Epidermal melanocyte (primary cell): ENCODE measurements at regions not wholly inside any gene's neighbourhood (a gene's known extent, or its start where the extent isn't known, plus 50 kb on each side); places are given as distances from the start of the nearest gene placed in this dataset.
"Not testable (repeated sequence)": the region's sequence is repeated elsewhere in the genome, so short reads cannot be mapped to it uniquely, and the experiment has no call there.

Experiments used
- DNase-seq: peaks from one replicate; pipeline ENCODE4 v3.0.0; 2011; ENCODE audit warnings: low spot score; ENCODE audit not compliant: insufficient read length

DNA sequence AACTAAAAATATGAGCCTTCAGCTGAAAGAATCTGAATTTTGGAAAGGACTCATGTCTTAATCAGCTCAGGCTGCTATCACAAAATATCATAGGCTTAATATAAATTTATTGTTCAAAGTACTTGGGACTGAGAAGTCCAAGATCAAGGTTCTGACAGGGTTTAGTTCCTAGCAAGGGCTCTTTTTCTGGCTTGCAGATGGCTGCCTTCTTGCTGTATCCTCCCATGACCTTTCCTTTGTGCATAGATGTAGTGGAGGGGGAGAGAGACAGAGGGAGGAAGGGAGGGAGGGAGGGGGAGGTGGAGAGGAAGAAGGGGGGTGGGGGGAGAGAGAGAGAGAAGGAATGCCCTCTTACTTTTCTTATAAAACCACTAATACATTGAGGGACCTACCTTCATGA lies 306.8 kb upstream of the DDI1 start:
- DNase-seq = no peak

DNA sequence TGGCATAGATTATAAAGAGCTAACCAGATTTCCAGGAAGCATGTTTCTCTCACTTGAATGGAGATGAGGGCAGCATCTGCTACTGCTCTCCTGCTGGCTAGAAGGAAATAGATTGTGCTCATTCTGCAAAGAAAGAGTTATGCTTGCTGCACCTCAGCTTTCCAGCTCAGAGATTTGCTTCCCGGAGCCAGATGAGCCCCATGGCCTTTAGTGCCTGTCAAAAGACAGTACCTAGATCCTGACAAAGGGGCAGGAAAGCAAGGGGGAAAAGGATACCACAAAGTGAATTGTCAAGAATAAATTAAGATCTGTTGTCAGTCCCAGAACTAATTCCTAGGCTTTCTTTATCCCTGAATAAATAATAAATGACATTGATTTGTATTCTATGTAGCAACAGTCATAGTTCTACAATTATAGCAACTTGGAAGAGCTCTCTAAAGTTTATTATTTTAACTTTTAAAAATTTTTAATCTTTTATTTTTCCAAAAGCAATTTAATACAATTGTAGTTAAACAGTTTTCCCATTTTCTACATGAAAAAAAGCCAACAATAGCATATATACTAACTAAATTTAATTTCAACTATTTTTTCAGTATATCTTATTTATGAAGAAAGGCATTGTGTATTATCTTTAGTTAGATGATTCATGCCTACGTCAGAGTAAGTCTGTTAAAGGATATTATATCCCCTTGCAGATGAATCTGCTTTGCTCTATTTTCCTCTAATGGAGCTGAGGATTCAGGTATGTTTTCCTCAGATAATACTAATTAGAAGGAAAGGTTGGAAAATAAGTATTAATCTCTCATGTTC lies 306.1 kb upstream of the DDI1 start:
- no peak for DNase-seq

DNA sequence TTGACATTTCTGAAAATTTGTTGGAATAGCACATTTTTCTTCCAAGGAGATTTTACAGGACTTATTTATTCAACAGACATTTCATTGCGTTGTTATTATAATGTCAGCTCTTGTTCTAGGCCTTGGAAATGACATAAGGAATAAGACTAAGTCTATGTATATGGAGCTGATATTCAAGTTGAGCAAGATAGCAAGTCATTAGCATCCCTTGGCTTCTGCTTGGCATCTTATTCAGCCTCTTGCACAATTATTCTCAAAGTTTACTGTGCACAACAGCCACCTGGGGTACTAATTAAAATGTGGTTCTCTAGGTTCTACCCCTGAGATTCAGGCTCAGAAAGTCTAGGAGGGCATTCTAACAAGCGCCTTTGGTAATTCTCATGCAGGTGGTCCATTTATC lies 304.8 kb upstream of the DDI1 start:
- DNase-seq = no peak

DNA sequence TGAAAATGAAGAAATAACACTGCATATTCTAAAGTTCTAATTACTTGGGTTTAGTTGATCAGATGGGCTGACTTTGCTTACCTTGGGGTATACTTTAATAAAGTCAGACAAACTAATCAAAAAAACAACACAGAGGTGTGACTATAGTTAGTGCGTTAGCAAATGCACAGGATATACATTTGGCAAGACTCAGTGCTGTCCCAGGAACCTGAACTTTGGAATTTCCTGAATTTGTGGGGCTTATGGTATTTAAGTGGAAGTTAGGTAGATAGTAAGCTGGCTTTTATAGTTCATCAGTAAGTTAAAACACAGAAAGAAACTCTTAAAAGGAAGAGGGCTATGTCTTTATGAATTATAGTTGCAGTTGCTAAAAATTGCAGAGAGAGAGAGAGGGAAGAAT lies 302.6 kb upstream of the DDI1 start:
- DNase-seq = no peak

DNA sequence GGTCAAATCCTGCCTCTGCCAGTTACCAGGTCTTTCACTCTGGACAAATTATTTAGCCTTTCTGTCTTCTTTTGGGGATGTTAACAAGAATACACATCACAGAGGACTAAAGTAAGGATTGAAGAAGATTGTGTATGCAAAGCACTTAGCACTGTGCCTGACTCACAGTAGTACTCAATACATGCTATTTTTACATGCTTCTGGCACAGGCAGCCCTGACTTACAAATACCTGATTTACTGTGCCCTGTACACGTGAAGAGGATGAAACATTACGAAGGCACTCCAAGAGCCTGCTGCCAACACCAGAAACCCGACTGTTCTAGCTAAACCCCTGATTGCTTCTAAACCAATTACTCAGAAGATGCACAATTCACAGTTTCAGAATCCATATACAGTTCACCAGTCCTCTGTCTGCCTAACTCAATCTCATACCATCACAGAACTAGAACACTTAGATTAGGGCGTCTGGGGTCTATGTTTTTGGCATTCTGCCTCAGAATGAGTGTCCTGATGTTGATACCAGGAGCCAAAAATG lies 300.9 kb upstream of the DDI1 start:
- DNase-seq = no peak

DNA sequence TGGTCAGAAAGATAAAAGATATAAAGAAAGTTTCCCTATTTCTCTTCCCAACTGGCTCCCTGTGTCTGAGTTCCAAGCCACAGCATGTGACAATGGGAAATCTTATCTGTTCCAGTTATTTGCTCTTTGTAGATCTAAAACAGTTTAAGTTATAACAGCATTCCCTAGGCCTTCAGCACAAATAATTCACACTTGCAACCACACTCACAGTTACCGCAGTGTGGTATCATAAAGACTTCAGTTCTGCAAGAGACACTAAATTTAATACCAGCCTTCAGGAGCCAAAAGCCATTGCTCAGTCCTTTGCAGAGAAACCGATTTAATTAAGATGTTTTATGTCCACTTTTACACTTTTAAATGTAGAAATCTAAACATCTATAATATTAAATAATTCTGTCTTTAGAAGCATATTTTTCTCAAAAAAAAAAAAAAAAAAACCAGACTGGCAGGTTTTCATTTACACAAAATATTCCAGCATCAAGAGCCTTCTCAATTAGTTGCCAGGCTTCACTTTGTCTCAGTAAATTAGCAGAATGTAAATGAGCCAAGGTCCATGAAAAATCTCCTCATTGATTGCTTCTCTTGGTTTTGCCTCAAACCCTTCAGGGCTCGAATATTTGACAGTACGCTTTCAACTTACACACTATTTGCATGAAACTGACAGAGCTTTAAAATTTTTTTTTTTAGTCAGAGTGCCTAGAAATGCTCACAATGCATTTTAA lies 300.0 kb upstream of the DDI1 start:
- DNase-seq = no peak

DNA sequence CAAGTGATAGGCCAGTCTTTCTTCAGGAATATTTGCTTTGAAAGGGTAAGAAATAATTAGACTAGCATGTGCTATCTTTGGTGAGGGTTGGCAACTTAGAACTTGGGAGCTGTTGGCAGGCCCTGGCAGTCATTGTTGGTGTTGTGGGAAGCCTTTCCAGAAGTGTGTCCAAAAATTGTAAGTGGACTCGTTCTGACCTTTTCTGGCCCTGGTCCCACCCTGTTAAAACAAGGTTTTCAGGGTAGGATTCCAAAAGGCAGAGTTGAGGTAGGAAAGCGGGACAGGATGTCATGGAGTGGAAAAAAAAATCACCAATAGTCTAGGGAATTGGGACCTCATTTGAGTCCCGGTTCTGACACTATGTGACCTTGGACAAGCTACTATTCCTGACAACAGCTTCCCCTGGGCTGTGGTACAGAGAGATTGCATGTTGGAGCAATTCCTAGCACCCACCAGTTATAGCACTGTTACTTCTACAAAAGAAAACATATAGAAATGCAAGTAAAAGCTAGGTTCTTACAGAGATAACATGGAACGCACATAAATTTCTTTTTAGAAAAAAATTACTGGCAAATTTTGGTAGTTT lies 299.3 kb upstream of the DDI1 start:
- no peak for DNase-seq

DNA sequence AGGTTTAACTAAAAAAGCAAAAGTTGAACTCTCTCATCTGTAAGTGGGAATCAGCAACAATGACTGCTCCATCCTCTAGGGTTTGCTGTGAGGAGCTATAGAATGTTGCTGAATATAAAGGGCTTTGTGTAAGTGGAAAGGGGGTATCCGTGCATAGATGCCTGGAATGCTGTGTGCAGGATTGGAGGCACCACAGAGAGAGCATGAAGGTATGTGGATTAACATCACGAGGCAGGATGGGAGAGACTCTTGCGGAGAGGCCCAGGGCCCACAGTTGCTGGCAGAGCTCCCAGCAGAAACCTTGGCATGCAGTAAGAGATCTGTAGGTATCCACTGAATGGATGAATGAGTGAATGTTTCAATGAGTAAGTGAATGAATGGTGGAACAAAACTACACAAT lies 298.7 kb upstream of the DDI1 start:
- no peak for DNase-seq

DNA sequence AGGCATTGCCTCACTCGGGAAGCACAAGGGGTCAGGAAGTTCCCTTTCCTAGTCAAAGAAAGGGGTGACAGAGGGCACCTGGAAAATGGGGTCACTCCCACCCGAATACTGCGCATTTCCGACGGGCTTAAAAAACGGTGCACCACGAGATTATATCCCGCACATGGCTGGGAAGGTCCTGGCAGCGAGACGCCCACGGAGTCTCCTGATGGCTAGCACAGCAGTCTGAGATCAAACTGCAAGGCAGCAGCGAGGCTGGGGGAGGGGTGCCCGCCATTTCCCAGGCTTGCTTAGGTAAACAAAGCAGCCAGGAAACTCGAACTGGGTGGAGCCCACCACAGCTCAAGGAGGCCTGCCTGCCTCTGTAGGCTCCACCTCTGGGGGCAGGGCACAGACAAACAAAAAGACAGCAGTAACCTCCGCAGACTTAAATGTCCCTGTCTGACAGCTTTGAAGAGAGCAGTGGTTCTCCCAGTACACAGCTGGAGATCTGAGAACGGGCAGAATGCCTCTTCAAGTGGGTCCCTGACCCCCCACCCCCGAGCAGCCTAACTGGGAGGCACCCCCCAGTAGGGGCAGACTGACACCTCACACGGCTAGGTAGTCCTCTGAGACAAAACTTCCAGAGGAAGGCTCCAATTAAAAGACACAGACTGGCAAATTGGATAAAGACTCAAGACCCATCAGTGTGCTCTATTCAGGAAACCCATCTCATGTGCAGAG lies 297.2 kb upstream of the DDI1 start:
- DNase-seq = not testable (repeated sequence)

DNA sequence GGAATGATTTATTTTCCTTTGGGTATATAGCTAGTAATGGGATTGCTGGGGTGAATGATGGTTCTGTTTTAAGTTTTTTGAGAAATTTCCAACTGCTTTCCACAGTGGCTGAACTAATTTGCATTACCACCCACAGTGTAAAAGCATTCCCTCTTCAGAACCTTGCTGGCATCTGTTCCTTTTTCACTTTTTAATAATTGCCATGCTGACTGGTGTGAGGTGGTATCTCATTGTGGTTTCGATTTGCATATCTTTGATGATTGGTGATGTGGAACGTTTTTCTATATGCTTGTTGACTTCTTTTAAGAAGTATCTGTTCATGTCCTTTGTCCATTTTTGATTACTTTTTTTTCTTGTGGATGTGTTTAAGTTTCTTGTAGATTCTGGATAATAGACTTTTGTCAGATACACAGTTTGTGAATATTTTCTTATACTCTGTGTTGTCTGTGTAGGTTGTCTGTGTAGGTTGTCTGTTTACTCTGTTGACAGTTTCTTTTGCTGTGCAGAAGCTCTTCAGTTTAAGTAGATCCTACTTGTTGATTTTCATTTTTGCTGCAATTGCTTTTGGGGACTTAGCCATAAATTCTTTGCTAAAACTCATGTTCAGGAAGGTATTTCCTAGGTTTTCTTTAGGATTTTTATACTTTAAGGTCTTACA lies 291.8 kb upstream of the DDI1 start:
- no peak for DNase-seq

DNA sequence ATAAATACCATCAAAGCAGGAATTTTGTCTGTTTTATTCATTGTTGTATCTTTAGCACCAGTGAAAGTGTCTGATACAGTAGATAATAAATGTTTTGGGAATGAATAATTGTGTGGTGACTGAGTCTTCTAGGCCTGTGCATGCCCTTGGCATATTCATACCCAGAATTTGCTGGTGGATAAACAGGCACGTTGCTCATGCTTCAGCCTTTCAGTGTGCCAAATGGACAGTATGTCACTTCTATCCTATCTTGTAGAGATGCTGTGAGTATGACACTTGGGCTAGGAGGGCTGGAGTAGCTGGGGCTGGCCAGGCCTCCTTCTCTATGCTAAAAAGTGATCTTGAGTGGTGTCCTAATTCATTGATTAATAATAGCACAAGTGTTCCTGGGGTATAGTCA lies 287.3 kb upstream of the DDI1 start:
- DNase-seq = no peak

DNA sequence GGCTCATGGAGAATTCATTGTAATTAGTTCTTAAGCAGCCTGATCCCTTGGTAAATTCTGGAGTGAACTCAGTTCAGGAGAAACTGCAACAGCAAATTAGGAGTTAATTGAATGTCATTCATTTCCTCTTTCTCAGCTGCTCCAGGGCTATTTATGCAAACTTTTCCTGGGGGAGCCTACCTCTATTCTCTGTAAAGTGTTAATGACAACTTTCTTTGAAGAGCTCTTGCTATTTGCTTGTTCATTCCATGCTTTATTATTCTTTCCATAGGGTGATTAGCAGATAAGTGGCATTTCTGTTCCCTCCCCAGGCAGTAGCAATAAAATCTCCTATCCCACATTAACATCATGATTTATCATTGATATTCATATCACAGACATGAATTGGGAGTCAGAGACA lies 267.6 kb upstream of the DDI1 start:
- DNase-seq = no peak

DNA sequence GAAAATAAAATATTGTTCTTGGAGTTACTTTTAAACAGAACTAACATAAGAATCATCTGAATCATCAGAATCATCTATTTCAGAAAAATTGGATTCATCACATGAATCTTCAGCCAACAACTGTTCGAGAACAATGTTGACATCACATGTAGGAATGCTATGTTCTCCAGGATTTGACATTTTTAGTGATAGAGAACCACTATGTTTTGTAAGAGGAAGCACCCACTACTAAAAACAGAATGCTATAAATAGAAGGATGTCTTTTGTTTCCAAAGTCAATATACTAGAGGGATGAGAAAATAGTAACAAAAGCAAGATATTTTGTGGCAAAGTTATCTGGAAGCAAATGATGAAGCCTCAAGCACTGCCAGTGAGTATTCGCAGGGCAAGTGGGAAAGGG lies 263.4 kb upstream of the DDI1 start:
- DNase-seq = no peak

DNA sequence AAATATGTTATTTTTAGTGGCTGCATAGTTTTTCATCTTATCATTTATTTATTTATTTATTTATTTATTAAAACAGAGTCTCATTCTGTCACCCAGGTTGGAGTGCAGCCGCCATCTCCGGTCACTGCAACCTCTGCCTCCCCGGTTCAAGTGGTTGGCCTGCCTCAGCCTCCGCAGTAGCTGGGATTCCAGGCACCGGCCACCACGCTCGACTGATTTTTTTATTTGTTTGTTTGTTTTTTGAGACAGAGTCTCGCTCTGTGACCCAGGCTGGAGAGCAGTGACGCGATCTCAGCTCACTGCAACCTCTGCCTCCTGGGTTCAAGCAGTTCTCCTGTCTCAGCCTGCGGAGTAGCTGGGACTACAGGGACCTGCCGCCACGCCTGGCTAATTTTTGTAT lies 262.9 kb upstream of the DDI1 start:
- no peak for DNase-seq

DNA sequence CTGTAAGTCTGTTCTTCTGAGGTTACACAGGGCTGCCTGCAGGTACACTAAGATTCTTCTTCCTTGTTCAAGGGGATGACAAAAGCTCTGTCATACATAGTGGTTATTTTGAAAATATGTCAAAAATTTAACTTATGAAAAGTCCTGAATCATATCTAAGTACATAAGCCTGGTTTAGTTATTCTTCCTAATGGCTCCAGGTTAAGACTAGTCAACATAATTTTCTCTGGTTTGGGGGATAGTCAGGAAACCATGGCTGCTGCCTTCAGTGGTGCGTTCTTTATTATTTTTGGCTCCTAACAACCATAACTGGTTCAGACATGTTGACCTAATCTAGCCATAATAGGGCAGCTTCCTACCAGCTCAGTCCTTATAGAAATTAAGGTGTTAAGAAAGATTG lies 257.4 kb upstream of the DDI1 start:
- DNase-seq = no peak

DNA sequence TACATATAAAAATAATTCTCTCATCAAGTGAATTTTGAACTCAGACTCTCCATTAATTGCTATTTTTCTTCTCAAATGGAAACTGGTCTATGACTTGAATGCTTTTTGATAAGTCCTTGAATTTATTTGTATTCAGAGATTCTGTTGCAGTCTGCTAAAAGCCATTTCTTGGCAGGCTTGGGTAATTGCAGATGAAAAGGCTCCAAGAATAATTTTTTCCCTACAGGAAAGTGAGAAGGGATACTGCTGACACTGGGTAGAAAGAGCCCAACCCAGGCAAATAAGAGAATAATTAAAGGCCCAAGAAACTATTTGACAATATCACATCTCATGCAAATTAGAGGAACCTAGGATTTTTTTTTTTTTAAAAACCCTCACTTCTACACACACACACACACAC lies 246.5 kb upstream of the DDI1 start:
- no peak for DNase-seq

DNA sequence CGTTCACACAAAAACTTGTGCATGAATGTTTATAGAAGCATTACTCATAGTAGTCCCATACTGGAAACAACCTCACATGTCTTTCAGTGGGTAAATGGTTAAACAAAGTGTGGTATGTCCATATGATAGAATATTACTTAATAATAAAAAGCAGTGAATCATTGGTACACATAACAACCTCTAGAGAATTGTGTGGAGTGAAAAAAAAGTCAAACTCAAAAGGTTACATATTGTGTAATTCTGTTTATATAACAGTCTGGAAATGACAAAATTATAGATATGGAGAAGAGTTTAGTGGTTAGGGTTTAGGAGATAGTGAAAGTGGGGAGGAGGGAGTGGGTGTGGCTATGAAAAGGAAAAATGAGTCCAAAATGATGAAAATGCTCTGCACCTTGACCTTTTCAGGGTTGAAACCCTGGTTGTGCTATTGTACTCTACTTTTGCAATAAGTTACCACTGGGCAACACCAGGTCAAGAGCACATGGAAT lies 243.4 kb upstream of the DDI1 start:
- no peak for DNase-seq

DNA sequence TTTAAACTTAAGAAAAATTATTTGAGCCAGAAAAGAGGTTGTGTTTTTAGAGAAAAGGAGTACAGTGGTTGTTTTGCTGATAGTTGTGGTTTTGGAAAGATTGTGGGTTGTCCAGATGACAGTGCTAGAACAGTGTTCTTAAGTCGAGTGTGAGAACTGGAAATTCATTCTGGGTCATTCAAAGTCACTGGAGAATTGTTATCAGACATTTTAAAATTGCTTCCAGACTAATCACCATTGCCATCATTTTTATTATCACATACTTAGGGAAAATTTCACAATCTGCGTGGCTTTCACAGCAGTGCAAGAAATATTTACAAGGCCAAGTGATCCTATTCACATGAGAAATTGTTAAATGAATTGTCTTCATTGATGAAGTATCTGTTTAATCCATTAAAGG lies 242.2 kb upstream of the DDI1 start:
- DNase-seq = no peak

DNA sequence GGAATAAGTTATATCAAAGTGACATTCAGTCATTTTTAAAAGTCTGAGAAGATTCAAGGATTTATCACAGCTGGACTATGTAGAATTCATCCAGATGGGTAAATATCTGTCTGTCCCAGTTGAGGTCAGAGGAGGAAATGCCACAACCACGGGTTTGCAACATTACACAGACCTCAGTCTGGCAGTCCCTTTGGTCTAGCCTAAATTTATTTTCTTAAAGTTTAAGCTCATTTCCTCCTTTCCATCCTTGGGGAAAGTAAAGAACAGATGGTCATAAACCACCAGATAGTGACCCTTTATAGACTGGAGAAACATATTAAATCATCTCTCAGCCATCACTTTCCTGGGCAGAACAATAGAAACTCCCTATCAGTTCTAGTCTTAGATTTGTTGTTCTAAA lies 238.4 kb upstream of the DDI1 start:
- DNase-seq = no peak

DNA sequence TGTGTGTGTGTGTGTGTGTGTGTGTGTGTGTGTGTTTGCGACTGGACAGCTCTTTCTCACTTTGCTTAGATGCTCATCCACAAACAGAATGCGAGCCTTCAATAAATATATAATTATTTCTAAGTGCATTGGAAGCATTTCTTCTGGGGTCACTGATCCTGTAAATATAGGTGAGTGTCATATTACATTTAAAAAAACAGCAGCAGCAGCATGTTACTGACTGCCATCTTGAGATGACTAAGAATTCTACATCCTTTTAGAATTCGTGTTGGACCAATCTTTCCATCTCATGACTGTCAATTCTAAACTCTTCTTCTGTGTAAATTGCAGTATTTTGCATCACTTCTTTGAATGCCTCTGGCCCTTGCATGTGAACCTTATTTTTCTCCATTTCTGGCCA lies 238.0 kb upstream of the DDI1 start:
- no peak for DNase-seq
